ENCODE measurements at regions not wholly inside any gene's neighbourhood (a gene's known extent, or its start where the extent isn't known, plus 50 kb on each side); places are given as distances from the start of the nearest gene placed in this dataset.

- no peak for TF ChIP-seq ERG (CRISPR knock-in tag; IDR thresholded peaks at IDR 0.05)
- no peak for TF ChIP-seq RORB (CRISPR knock-in tag; IDR thresholded peaks at IDR 0.05)
- TF ChIP-seq ZNF532 (CRISPR knock-in tag; IDR thresholded peaks at IDR 0.05; ENCODE audit: borderline replicate concordance), result no peak
- no peak for TF ChIP-seq ZNF263 (CRISPR knock-in tag; IDR thresholded peaks at IDR 0.05; ENCODE audit: low read depth)
- TF ChIP-seq SOX15 (CRISPR knock-in tag; IDR thresholded peaks at IDR 0.05), result no peak
- TF ChIP-seq ZNF281 (CRISPR knock-in tag; IDR thresholded peaks at IDR 0.05), result no peak
- TF ChIP-seq ATF6 (CRISPR knock-in tag; IDR thresholded peaks at IDR 0.05), result no peak
Measured at GRCh38 chrX:107566604-107567262, 61.6 kb upstream of the PRPS1 start (continued).

GRCh38 chrX:107567370-107567769 lies 60.9 kb upstream of the PRPS1 start:
- Mint-ChIP-seq H3K9me3 (peaks cover 3% of the 10 kb centered on the region; the same call in 1 of the 2 replicates), H3K27me3 (ENCODE audit: low read depth) (no peaks in the 10 kb centered on the region), H3K4me1 (peaks cover 56% of the 10 kb centered on the region), H3K27ac (peak overlapping the region; percentile 65), H3K4me3 (no peak overlapping the region), H3K36me3 (peaks cover 3% of the 10 kb centered on the region; the same call in 1 of the 2 replicates)
- ATAC-seq (no peak), DNase-seq (ENCODE audit: low spot score) (no peak)
- CTCF ChIA-PET, result no interaction called here
- POLR2A ChIA-PET, result no interaction called here
- TF ChIP-seq ZNF232 (CRISPR knock-in tag; IDR thresholded peaks at IDR 0.05) (no peak), FOXP1 (CRISPR knock-in tag; IDR thresholded peaks at IDR 0.05; ENCODE audit: borderline replicate concordance) (no peak), ZNF532 (CRISPR knock-in tag; IDR thresholded peaks at IDR 0.05; ENCODE audit: borderline replicate concordance) (no peak), MXD4 (CRISPR knock-in tag; IDR thresholded peaks at IDR 0.05; ENCODE audit: borderline replicate concordance) (no peak), OVOL2 (CRISPR knock-in tag; IDR thresholded peaks at IDR 0.05; ENCODE audit: borderline replicate concordance) (no peak), ZNF219 (CRISPR knock-in tag; IDR thresholded peaks at IDR 0.05; ENCODE audit: borderline replicate concordance) (no peak), ZNF671 (CRISPR knock-in tag; IDR thresholded peaks at IDR 0.05) (no peak), ZBTB43 (CRISPR knock-in tag; IDR thresholded peaks at IDR 0.05) (no peak), TP53 (CRISPR knock-in tag; IDR thresholded peaks at IDR 0.05) (no peak), E2F1 (CRISPR knock-in tag; IDR thresholded peaks at IDR 0.05) (no peak), NFE2L1 (CRISPR knock-in tag; IDR thresholded peaks at IDR 0.05) (no peak), ATF3 (CRISPR knock-in tag; conservative IDR thresholded peaks at IDR 0.05) (no peak)

Measured in WTC11 (cell line).